ENCODE measurements at regions not wholly inside any gene's neighbourhood (a gene's known extent, or its start where the extent isn't known, plus 50 kb on each side); places are given as distances from the start of the nearest gene placed in this dataset.
"Not testable (repeated sequence)": the region's sequence is repeated elsewhere in the genome, so short reads cannot be mapped to it uniquely, and the experiment has no call there.

GRCh38 chr17:14753383-14753782, 452.5 kb downstream of the HS3ST3B1 start:
- no peak for DNase-seq

- no peak for DNase-seq
These were observed 451.1 kb downstream of the HS3ST3B1 start for GRCh38 chr17:14752011-14752410.

GRCh38 chr17:14750866-14751265, 450.0 kb downstream of the HS3ST3B1 start:
- no peak for DNase-seq

GRCh38 chr17:14749269-14749668, 448.4 kb downstream of the HS3ST3B1 start:
- no peak for DNase-seq

GRCh38 chr17:14748036-14748710, 447.3 kb downstream of the HS3ST3B1 start:
- DNase-seq, result no peak

- DNase-seq, result no peak
These were observed 446.7 kb downstream of the HS3ST3B1 start for GRCh38 chr17:14747603-14747950.

GRCh38 chr17:14746822-14747602, 446.1 kb downstream of the HS3ST3B1 start:
- DNase-seq, result no peak

- DNase-seq, result no peak
These were observed 444.7 kb downstream of the HS3ST3B1 start for GRCh38 chr17:14745541-14745940.

GRCh38 chr17:14744761-14745473, 444.0 kb downstream of the HS3ST3B1 start:
- DNase-seq, result no peak

GRCh38 chr17:14741491-14741890, 440.6 kb downstream of the HS3ST3B1 start:
- DNase-seq, result no peak

GRCh38 chr17:14739656-14740431, 439.0 kb downstream of the HS3ST3B1 start:
- no peak for DNase-seq

GRCh38 chr17:14738652-14738988, 437.7 kb downstream of the HS3ST3B1 start:
- DNase-seq, result no peak

- DNase-seq, result no peak
These were observed 437.2 kb downstream of the HS3ST3B1 start for GRCh38 chr17:14737984-14738651.

GRCh38 chr17:14736631-14737030, 435.8 kb downstream of the HS3ST3B1 start:
- DNase-seq, result no peak

- no peak for DNase-seq
These were observed 432.5 kb downstream of the HS3ST3B1 start for GRCh38 chr17:14733376-14733775.

GRCh38 chr17:14732211-14732610, 431.3 kb downstream of the HS3ST3B1 start:
- no peak for DNase-seq

GRCh38 chr17:14731591-14731990, 430.7 kb downstream of the HS3ST3B1 start:
- DNase-seq, result no peak

GRCh38 chr17:14730821-14731220, 429.9 kb downstream of the HS3ST3B1 start:
- no peak for DNase-seq

- DNase-seq, result no peak
These were observed 424.8 kb downstream of the HS3ST3B1 start for GRCh38 chr17:14725729-14726128.

GRCh38 chr17:14724770-14725169, 423.9 kb downstream of the HS3ST3B1 start:
- no peak for DNase-seq

- DNase-seq, result not testable (repeated sequence)
These were observed 422.5 kb downstream of the HS3ST3B1 start for GRCh38 chr17:14723349-14723748.

- DNase-seq, result no peak
These were observed 419.1 kb downstream of the HS3ST3B1 start for GRCh38 chr17:14719942-14720341.

GRCh38 chr17:14717859-14718258, 417.0 kb downstream of the HS3ST3B1 start:
- no peak for DNase-seq
